Activated naive CD8-positive, alpha-beta T cell treated with anti-CD3 and anti-CD28 coated beads for 36 hours (primary cell): ENCODE measurements at regions not wholly inside any gene's neighbourhood (a gene's known extent, or its start where the extent isn't known, plus 50 kb on each side); places are given as distances from the start of the nearest gene placed in this dataset.

Source experiments
- DNase-seq: peaks from one replicate; pipeline ENCODE4 v3.0.0; 2021
- H3K27ac Mint-ChIP-seq: one replicate; pipeline ENCODE4 v1.8.0; 2022; ENCODE audit warnings: mild to moderate bottlenecking, moderate library complexity, mixed read lengths
- H3K27me3 Mint-ChIP-seq: one replicate; pipeline ENCODE4 v1.8.0; 2022; ENCODE audit warnings: mild to moderate bottlenecking, mixed read lengths
- H3K36me3 Mint-ChIP-seq: one replicate; pipeline ENCODE4 v1.8.0; 2021; ENCODE audit warnings: mild to moderate bottlenecking, mixed read lengths
- H3K4me1 Mint-ChIP-seq: one replicate; pipeline ENCODE4 v1.8.0; 2021; ENCODE audit warnings: mixed read lengths
- H3K4me3 Mint-ChIP-seq: one replicate; pipeline ENCODE4 v1.8.0; 2022; ENCODE audit warnings: mild to moderate bottlenecking, moderate library complexity, mixed read lengths
- H3K9me3 Mint-ChIP-seq: one replicate; pipeline ENCODE4 v1.8.0; 2022; ENCODE audit warnings: mixed read lengths

DNA sequence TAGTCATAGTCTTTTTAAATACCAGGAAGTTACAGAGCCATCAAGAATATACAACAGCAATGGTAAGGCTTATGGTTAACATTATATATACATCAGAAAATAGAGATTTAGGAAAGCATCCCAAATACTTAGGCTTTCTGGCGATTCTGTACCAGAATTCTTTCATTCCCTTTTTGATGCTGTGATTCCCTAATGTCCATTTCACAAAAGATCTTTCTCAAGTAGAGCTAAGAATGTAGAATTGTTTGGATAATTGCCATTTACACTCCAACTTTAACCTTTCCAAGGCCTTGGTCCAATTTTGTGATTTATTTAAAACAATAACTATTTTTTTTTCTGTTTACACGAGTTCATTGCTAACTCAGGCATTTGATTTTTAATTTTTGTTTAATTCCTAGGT is 422.2 kb downstream of the MTX2 start:
- no peak for DNase-seq
- Mint-ChIP-seq H3K27ac (no peak overlapping the region), H3K4me1 (no peaks in the 10 kb centered on the region), H3K9me3 (no peaks in the 10 kb centered on the region), H3K4me3 (no peak overlapping the region), H3K36me3 (no peaks in the 10 kb centered on the region), H3K27me3 (peaks cover 18% of the 10 kb centered on the region)

DNA sequence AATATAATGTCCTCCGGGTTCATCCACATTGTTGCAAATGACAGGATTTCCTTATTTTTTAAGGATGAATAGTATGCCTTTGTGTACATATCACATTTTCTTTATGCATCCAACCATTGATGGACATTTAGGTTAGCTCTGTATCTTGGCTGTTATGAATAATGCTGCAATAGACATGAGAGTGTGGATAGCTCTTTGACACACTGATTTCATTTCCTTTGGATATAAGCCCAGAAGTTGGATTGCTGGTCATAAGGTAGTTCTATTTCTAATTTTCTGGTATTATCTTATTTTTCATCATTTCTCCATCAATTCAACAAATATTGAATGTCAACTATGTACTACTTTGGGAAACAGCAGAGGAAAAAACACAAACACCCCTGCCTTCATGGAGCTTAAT is 423.3 kb downstream of the MTX2 start:
- DNase-seq = no peak
- peaks cover 18% of the 10 kb centered on the region for H3K27me3 Mint-ChIP-seq
- no peaks in the 10 kb centered on the region for H3K4me1 Mint-ChIP-seq
- no peak overlapping the region for H3K27ac Mint-ChIP-seq
- H3K36me3 Mint-ChIP-seq = no peaks in the 10 kb centered on the region
- H3K4me3 Mint-ChIP-seq = no peak overlapping the region
- no peaks in the 10 kb centered on the region for H3K9me3 Mint-ChIP-seq

DNA sequence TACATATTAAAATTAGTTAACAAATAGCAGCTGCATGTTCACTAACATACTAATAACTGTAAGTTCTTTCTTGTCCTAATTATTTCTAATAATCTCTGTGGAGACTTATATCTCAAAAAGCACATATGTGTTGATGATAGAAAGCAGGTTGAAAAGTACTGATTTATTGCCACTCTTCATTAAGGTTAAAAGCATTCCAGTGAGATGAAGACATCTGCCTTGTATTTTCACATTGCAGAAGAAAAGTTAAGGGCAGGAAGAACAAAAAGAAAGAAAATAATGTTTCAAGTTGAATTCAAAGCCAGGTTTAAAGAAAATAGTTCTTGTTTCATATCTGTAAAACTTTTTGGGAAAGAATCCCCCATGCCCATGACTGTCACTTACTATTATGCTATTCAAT is 429.9 kb downstream of the MTX2 start:
- no peaks in the 10 kb centered on the region for H3K4me1 Mint-ChIP-seq
- DNase-seq = no peak
- H3K27ac Mint-ChIP-seq = no peak overlapping the region
- H3K27me3 Mint-ChIP-seq = peaks cover 7% of the 10 kb centered on the region
- H3K4me3 Mint-ChIP-seq = no peak overlapping the region
- H3K36me3 Mint-ChIP-seq = no peaks in the 10 kb centered on the region
- no peaks in the 10 kb centered on the region for H3K9me3 Mint-ChIP-seq

DNA sequence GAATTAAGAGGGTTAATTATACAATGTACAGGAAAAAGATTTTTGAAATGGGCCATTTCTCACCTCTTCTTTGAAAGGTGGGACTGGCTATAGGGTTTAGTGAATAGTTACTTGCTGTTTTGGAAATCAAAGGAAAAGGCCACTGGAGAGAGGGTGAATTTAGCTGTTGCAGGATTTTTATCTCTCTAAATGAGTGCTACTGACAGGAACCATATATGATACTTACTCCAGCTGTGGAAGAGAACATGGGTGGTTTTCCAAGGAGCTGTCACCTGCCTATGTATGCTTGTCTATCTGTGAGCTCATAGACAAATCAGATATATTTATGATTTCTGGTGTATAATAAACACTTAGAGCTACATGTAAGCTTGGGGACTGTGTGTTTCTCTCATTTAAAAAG is 430.4 kb downstream of the MTX2 start:
- Mint-ChIP-seq H3K4me3 (no peak overlapping the region), H3K27me3 (peaks cover 4% of the 10 kb centered on the region), H3K9me3 (no peaks in the 10 kb centered on the region), H3K36me3 (no peaks in the 10 kb centered on the region), H3K4me1 (no peaks in the 10 kb centered on the region), H3K27ac (no peak overlapping the region)
- DNase-seq = no peak

DNA sequence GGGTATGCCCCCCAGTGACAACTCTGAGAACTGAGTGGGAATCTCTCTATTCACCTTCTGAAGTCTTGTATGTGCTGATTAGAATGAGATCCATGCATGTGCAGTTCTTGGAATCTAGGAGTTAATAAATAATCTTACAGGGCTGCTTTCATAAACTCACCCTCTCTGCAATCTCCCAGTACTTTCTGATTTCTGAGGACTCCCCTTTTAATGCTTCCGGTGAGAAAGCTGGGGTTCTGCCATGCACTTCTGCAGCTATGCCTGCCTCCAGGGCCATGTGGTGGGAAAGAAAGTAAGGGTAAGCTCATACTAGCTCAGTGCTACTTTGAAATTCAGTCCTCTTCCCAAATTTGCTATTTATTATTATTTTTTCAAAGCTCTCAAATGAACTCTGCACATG is 432.9 kb downstream of the MTX2 start:
- H3K9me3 Mint-ChIP-seq = no peaks in the 10 kb centered on the region

DNA sequence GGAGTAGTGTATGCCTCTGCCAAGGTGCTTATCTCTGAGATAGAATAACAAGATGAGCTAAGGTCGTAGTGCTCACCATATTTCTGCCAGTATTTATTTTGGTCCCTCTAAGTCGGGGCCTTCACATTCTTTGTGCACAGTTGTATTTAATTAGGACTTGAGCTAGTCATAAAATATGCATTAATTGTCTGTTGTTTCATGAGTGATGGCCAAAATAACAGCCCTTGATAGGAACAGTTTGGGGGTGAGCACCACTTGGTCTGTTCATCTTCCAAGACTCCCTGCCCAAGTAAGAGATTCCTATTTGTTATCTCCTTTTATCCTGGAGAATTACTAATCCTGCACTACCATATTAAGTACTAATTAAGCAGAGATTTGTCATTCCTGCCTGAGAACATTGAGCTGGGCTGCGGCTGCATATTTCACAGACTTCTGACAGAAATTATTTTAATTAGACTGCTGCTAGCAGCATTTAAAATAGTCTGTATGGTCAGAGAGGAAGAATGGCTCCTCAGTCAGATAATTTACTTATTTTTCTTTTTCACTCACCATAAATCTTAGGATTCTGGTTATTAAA is 435.1 kb downstream of the MTX2 start:
- no peaks in the 10 kb centered on the region for H3K4me1 Mint-ChIP-seq
- peaks cover 8% of the 10 kb centered on the region for H3K27me3 Mint-ChIP-seq
- H3K27ac Mint-ChIP-seq = no peak overlapping the region
- H3K9me3 Mint-ChIP-seq = no peaks in the 10 kb centered on the region
- no peak for DNase-seq
- H3K4me3 Mint-ChIP-seq = no peak overlapping the region
- H3K36me3 Mint-ChIP-seq = no peaks in the 10 kb centered on the region

More for the DNA sequence above, 432.9 kb downstream of the MTX2 start:
- Mint-ChIP-seq H3K27ac (no peak overlapping the region), H3K27me3 (peaks cover 3% of the 10 kb centered on the region), H3K4me3 (no peak overlapping the region), H3K36me3 (no peaks in the 10 kb centered on the region), H3K4me1 (no peaks in the 10 kb centered on the region)
- DNase-seq = no peak

DNA sequence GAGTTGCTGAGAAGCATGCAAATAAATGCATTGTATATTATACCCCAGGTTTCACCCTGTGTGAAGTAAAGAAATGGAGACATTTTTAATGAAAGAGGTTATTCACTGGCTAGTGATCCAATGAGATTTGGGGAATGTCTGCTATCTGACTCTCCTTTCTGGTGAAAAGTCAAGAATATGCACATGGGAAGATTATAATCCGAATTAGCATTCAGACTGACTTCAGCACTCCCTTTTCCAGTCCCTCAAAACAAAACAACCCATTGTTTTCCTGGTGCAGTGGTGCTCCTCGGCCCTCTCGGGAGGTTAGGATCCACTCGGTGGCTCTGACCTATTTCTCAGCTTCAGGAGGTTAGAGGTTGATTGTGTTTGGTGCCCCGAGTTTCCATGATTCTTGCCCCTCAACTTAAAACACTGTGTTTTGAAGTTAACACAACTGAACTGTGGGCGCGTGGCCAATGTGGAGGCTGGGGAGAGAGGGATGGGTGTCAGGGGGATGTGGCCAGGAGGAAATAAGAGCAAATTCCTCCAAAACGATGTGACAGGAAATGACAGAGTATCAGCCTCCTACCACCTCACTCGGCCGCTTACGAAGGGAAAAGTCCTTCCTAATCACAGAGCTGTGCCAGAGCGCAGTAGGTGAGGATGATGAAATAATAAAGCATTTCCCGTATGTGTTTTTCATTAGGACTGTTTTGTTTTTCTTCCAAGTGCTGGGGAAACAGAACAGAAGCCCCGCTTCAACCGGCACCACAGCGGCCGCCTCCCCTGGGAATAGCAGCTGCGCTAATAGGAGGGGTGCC is 440.1 kb downstream of the MTX2 start:
- Mint-ChIP-seq H3K27ac (no peak overlapping the region), H3K27me3 (peaks cover 17% of the 10 kb centered on the region), H3K4me3 (no peak overlapping the region), H3K4me1 (no peaks in the 10 kb centered on the region), H3K9me3 (no peaks in the 10 kb centered on the region), H3K36me3 (no peaks in the 10 kb centered on the region)
- no peak for DNase-seq

DNA sequence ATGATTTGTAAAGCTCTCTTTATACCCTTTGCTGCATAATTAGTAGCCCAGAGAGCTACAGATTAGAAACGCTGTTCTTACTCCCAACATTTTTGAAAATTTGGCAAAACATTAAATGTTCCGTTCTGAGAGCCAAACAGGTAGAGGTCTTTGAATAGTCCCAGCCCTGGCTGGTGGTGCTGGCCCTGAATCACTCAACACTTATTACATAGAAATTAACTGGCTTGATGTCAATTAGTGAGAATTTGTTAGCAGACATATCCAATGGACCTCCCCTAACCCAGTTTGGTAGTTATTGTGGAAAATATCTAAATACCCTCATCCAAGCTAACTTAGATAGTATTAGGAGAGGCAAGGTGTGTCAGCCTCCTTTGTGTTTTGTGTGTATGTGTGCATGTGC is 440.7 kb downstream of the MTX2 start:
- DNase-seq = no peak
- no peaks in the 10 kb centered on the region for H3K4me1 Mint-ChIP-seq
- no peak overlapping the region for H3K27ac Mint-ChIP-seq
- no peaks in the 10 kb centered on the region for H3K9me3 Mint-ChIP-seq
- no peak overlapping the region for H3K4me3 Mint-ChIP-seq
- H3K36me3 Mint-ChIP-seq = no peaks in the 10 kb centered on the region
- peaks cover 17% of the 10 kb centered on the region for H3K27me3 Mint-ChIP-seq

DNA sequence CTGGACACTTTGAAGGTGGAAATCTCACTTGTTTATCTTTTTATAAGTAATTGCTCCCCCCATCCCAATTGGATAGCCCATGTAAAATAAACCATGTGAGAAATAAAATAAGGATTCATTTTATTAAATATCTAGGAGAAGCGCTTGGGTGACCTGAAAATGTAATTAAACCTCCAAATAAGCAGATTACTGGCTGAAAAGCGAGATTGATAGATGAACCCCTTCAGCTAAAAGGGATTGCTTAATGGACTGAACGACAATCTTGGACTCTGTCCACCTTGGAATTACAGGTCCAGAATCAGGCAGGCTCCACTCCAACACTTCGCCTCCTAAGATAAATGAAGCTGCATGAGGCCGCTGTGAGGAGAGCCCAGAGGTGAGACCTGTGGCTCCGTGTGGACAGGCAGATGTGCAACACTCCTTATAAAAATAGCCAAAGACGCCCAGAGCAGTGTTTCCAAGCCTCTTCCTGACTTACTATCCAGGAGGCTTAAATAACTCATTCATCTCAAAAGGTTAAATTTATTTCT is 441.5 kb downstream of the MTX2 start:
- H3K4me1 Mint-ChIP-seq = no peaks in the 10 kb centered on the region
- no peak overlapping the region for H3K4me3 Mint-ChIP-seq
- H3K27ac Mint-ChIP-seq = no peak overlapping the region
- DNase-seq = no peak
- no peaks in the 10 kb centered on the region for H3K9me3 Mint-ChIP-seq
- peaks cover 17% of the 10 kb centered on the region for H3K27me3 Mint-ChIP-seq
- no peaks in the 10 kb centered on the region for H3K36me3 Mint-ChIP-seq

DNA sequence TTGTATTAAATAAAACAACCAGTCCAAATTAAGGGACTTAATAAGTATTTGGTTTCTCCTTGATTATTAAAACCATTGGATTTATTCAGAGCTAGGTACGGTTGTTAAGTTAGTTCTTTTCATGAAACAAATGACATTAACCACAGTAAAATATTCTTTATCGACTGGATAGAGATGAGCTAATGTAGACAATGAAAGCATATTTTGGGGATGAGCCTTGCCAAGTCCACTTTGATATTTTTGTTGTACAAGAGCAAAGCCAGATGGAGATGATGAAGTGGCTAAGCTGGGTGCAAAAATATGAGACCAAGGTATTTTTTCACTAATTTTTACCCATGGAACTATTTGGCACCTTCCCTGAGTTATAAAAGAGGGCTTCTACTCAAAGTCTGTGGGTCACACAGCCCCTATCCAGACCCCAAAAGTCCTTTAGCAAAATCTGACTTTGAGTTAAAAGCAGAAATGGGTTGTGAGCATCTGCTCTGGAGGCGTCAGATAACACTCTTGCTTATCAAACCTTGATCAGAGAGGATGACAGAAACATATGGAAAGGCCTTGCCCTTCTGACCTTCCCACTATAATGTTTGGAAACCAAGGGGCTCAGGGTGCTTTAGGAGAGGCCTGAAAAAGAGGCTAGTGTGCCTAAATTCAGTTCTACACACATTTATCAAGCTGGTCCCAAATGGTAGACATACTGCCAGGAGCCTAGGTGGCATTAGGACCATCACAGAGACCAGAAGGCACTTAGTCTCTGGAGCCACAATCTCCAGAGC is 456.8 kb downstream of the MTX2 start:
- no peak for DNase-seq
- no peaks in the 10 kb centered on the region for H3K27me3 Mint-ChIP-seq
- no peaks in the 10 kb centered on the region for H3K9me3 Mint-ChIP-seq
- no peaks in the 10 kb centered on the region for H3K36me3 Mint-ChIP-seq
- no peaks in the 10 kb centered on the region for H3K4me1 Mint-ChIP-seq
- H3K27ac Mint-ChIP-seq = no peak overlapping the region
- no peak overlapping the region for H3K4me3 Mint-ChIP-seq

DNA sequence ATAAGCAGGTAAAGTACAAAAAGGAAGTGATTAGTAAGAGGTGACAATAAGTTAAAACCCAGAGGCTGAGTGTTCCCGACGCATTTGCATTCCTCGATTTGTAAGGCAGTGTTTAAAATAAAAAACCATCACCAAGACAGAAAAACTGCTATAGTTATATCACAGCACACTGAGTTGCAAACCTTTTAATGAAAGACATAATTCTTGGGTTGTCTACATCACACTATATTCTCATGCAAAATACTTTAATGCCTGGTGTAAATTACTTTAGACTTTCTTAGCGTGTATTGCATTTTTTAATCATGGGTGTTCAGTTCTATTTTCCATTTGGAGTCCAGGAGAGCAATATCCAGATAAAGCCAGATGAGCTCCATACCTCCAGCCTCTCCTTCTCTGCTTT is 458.5 kb downstream of the MTX2 start:
- Mint-ChIP-seq H3K4me1 (no peaks in the 10 kb centered on the region), H3K36me3 (no peaks in the 10 kb centered on the region), H3K27ac (no peak overlapping the region), H3K9me3 (no peaks in the 10 kb centered on the region), H3K27me3 (no peaks in the 10 kb centered on the region), H3K4me3 (no peak overlapping the region)
- no peak for DNase-seq

DNA sequence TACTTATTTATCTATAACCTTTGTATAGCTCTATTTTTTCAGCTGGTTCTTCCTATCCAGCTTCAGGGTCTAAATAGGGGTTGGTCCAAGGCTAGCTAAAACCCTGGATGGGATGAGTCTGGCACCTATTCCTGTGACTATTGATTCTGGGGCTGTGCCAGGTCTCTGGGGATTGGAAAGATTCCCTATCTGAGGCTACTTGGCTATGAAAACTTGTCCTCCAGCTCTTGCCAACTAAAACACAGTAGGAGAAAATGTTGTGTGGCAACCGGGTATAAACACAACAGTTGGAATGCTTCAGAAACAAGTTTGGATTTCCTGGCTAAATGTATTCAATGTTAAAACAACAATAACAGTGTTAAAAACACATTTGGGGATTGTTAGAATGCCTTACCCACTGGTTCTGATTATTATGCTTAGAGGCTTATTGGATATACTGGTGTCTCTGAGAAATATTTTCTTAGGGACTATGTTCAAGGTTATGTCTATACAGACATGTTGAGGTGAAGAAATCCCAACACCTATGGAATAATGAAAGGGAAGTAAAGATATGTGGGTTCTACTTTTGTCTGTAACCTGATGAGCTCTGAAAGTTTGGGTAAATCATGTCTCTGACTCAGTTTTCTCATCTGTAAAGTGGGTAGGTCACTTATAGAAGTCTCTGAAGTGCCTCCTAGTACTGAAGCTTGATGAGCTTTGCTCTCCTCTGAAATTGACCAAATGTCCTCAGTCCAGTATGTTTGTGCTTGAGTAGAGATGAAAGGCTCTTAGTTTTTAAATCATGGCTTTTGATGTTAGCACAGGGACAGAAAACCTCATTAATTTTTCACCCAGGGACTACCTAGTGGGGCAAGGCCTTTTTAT is 460.7 kb downstream of the MTX2 start:
- no peaks in the 10 kb centered on the region for H3K9me3 Mint-ChIP-seq
- no peaks in the 10 kb centered on the region for H3K27me3 Mint-ChIP-seq
- H3K36me3 Mint-ChIP-seq = no peaks in the 10 kb centered on the region
- DNase-seq = no peak
- H3K4me1 Mint-ChIP-seq = no peaks in the 10 kb centered on the region
- no peak overlapping the region for H3K4me3 Mint-ChIP-seq
- H3K27ac Mint-ChIP-seq = no peak overlapping the region

DNA sequence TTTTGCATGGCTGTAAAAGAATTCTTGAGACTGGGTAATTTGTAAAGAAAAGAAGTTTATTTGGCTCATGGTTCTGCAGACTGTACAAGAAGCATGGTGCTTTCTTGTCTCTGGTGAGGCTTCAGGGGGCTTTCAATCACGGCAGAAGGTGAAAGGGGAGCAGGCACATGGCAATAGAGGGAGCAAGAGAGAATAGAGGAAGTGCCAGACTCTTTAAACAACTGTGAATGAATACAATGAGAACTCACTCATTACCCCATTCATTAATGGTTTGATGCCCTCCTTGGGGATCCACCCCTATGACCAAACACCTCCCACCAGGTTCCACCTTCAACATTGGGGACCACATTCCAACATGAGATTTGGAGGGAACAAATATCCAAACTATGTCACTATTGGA is 463.5 kb downstream of the MTX2 start:
- DNase-seq = no peak
- H3K36me3 Mint-ChIP-seq = no peaks in the 10 kb centered on the region
- no peaks in the 10 kb centered on the region for H3K9me3 Mint-ChIP-seq
- H3K4me1 Mint-ChIP-seq = no peaks in the 10 kb centered on the region
- no peak overlapping the region for H3K4me3 Mint-ChIP-seq
- H3K27ac Mint-ChIP-seq = no peak overlapping the region
- no peaks in the 10 kb centered on the region for H3K27me3 Mint-ChIP-seq

DNA sequence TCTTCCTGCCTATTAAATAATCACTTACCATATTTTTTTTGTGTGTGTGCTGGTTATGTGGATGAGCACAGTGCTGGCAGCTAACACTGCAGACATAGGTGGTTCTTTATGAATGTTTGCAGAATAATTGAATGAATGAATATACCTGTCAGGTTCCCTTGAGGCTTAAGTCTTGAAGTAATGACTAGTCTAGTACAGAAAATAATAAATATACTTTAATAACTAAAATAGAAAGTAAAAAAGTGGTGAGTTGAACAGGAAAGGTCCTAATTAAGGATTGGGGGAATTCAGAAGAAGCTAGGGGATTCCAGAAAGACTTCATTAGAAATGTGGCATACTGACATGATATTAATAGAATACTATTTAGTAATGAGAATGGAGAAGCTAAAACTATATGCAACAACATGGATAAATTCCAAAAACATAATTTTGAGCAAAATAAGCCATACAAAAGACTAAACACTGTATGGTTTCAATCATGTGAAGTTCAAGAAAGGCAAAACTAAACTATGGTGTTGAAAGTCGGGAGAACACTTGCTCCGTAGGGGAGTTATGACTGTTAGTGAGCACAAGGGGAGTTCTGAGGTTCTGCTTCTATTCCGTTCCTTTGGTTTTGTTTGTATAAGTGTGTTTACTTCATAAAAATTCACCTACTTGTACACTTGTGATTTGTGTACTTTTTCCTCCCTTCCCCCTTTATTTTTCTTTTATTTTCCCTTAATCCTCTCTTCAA is 464.6 kb downstream of the MTX2 start:
- Mint-ChIP-seq H3K4me3 (no peak overlapping the region), H3K4me1 (no peaks in the 10 kb centered on the region), H3K9me3 (no peaks in the 10 kb centered on the region), H3K27me3 (no peaks in the 10 kb centered on the region), H3K36me3 (no peaks in the 10 kb centered on the region), H3K27ac (no peak overlapping the region)
- DNase-seq = no peak
